ENCODE measurements at regions not wholly inside any gene's neighbourhood (a gene's known extent, or its start where the extent isn't known, plus 50 kb on each side); places are given as distances from the start of the nearest gene placed in this dataset.
"Not testable (repeated sequence)": the region's sequence is repeated elsewhere in the genome, so short reads cannot be mapped to it uniquely, and the experiment has no call there.

DNA sequence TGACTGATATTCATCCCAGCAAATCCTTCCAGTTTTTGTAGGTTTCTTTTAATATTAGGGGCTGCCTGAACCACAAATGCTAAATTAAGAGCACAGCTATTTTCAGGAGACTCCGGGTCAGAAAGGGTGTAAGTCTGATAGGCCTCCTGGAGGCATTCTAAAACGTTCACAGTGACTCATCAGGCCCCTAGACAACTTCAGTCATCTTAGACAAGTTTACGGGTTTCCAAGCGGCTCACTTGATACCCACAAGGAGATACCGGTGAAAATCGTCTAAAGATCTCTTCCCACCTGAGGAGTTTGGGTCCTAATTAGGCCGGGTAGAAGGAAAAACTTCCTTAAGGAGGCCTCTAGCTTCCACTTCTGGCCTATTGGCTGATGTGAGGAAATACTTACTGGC, 342.7 kb upstream of the USP9Y start:
- no peak for DNase-seq (ENCODE audit: low read depth in 1 of 2, low spot score in 1 of 2)

DNA sequence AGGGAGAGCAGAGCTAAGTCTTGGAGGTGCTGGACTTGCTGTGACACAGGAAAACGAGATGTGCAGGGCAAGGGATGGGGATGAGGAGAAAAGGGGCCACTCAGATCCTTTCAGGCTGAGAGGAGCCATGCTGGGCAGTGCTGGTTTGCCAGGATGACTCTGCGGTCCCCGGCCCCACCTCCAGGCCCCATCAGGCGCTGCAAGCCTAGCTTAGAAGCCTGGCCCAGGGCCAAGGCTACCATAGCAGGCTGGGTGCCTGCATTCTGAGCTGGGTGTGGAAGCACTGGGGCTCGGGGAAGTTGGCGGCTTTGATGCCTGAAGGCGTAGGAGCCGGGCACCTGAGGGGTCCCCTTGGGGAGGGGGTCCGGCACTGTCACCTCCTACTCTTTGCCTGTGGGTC, 341.2 kb upstream of the USP9Y start:
- DNase-seq (ENCODE audit: low read depth in 1 of 2, low spot score in 1 of 2): no peak

DNA sequence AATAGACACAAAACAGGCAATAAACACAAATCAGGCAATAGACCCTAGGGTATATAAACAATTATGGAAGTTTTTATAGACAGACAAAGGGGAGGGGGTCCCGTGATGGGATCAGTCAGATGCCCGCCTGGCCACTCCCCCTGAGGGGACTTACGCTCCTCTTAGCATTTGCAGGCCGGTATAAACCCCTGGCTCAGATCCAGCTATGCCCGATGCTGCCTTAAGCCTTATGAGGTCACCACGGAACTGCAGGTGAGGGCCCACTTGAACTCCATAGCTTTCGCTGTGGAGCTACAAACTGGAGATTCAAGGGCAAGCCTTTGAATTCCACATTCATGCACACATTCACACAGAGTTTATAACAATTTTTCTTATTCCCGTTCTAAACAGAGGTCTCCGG, 340.5 kb upstream of the USP9Y start:
- no peak for DNase-seq (ENCODE audit: low read depth in 1 of 2, low spot score in 1 of 2)

DNA sequence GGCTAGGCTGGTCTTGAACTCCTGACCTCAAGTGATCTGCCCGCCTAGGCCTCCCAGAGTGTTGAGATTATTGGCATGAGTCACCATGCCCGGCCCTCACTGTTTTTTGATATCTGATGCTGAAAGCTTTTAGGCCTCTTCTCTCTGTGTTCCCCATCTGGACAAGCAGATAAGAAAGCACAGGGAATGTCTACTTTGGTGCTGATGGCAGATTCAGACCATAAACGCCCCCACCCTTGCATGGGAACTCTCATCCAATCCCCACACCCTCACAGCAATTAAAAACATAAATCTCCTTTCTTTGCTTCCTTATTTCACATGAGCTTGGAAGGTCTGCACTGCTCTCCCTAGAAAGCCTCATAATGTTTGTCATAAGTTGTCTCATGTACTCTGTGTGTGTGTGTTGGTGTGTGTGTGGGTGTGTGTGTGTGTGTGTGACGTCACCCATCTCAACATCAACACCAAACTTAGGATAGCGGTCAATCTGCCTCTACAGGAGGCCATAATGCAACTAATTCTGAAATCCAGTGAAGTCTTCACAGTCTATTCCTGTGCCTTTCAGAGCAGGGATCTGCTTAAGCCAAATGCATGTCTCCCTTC, 335.6 kb upstream of the USP9Y start:
- no peak for DNase-seq (ENCODE audit: low read depth in 1 of 2, low spot score in 1 of 2)

DNA sequence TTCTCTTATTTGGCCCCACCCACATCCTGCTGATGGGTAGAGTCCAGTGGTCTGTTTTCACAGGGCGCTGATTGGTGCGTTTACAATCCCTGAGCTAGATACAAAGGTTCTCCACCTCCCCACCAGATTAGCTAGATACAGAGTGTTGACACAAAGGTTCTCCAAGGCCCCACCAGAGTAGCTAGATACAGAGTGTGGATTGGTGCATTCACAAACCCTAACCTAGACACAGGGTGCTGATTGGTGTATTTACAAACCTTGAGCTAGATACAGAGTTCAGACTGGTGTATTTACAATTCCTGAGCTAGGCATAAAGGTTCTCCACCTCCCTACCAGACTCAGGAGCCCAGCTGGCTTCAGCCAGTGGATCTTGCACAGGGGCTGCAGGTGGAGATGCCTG, 326.4 kb upstream of the USP9Y start:
- not testable (repeated sequence) for DNase-seq (ENCODE audit: low read depth in 1 of 2, low spot score in 1 of 2)

DNA sequence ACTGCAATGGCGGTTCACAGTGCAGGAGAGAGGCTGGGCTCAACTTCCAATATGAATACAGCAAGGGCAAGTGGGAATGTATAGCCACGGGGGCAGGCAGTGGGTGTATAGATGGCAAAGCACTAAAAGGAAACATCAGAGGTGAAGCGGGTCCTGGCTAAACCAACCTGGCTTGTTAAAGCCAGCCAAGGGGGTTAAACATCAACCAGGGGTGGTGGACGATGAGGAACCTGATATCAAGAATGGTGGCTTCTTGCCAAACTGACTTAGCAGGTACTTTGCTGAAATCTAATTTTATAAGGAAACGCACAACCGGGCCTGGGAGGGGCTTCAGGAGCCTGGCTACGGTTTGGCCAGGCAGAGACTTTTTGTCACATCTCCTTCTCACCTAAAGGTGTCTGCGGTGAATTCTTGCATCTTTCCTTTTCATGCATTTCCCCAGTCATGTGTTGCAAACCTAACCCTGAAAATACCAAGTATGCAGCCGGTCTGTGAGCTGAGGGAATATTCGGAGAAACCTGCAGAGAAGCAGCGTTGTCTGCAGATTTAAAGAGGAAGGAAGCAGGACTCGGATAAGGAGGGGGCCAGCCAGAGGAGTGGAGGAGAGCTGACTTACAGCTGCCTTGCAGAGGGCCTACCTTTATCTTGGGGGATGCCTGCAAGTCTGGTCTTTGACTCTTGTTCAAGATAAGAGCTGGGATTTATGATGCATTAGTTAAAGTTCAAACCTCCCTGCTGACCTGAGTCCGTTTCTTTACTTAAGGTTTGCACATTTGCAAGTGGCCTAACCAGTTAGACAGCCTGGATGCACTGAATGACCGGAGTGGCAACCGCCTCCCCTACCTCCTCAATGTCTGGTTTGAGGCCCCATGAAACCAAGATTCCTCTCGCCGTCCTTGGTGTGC, 309.1 kb upstream of the USP9Y start:
- DNase-seq (ENCODE audit: low read depth in 1 of 2, low spot score in 1 of 2): not testable (repeated sequence)

DNA sequence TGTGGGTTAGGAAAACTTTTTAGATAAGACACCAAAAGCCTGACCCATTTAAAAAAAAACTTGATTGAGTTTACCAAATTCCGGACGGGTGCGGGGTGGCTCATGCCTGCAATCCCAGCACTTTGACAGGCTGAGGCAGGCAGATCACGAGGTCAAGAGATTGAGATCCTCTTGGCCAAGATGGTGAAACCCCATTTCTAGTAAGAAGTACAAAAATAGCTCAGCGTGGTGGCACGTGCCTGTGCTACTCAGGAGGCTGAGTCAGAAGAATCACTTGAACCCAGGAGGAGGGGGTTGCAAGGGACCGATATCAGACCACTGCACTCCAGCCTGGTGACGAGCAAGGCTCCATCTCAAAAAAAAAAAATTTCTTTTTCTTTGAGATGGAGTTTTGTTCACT, 307.8 kb upstream of the USP9Y start:
- DNase-seq (ENCODE audit: low read depth in 1 of 2, low spot score in 1 of 2): no peak

DNA sequence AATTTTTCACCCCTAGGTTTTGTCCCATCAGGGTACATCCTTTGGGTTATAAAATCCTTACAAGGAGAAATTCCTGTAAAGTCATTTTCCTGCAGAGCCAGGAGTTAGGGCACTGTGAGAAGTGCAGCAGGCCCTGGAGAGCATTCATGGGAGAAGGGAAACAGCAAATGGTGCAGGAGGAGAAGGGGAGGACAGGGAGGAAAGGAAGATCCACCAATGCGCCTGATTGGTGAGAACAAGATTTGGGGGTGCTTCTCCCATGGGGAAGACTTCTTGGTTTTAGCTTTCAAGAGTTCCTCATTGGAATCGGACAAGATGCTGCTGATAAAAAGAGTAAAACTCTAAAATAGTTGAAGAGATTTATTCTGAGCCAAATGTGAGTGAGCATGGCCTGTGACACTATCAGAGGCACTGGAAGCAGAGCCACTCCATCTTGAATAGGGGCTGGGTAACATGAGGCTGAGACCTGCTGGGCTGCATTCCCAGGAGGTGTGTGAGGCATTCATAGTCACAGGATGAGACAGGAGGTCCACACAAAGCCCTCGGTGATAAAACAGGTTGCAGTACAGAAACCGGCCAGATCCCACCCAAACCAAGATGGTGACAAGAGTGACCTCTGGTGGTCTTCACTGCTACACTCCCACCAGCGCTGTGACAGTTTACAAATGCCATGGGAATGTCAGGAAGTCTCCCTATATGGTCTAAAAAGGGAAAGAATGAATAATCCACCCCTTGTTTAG, 305.5 kb upstream of the USP9Y start:
- DNase-seq (ENCODE audit: low read depth in 1 of 2, low spot score in 1 of 2): not testable (repeated sequence)

DNA sequence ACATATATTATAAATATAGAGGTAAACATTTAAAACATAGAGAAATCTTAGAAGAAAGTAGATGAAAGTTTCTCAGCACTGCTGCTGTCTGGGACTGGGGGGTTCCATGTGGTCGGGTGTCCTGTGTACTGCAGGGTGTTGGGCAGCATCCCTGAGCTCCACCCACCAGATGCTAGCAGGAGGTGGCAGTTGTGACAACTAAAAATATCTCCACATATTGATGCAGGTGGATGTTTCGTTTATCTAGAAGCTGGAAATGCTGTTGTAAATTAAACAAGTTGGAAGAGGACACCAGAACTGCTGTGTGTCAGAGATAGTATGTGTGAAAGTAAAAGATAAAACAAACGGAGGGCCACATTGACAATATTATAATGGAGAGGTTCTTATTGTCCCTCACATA, 297.1 kb upstream of the USP9Y start:
- no peak for DNase-seq (ENCODE audit: low read depth in 1 of 2, low spot score in 1 of 2)

DNA sequence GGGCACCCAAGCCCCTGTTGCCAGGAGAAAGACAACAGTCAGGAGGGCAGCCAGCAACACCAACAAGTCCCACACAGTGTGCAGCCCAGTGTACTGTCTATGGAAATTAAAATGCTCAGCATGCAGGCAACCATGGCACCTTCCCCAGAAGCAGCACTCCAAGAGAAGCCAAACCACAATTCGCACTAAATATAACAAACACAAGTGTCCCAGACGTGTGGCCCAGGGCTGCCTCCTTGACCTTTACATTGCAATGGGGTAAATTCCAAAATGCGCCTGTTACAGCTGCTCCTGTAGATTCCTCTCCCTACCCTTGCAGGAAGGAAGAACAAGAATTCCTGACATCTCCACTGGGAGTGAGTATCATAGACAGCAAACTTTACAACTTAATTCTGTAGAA, 292.8 kb upstream of the USP9Y start:
- DNase-seq (ENCODE audit: low read depth in 1 of 2, low spot score in 1 of 2): no peak

DNA sequence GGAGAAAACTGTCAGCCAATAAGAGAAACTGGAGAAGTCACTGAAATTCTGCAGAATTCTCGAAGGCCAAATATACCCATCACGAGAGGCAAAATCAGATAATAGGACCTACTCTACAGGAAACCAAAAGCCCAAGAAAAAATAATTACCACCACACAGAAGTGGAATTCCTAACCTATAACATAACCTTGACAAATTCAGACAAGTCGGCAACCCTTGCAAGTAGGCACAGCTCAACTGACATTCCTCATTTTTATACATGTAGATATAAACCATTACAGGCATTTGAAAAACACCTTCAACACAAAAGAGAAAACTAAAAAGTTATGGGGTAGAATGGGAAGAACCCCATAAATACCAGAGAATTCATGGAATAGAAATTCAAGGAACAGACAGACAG, 290.3 kb upstream of the USP9Y start:
- no peak for DNase-seq (ENCODE audit: low read depth in 1 of 2, low spot score in 1 of 2)

DNA sequence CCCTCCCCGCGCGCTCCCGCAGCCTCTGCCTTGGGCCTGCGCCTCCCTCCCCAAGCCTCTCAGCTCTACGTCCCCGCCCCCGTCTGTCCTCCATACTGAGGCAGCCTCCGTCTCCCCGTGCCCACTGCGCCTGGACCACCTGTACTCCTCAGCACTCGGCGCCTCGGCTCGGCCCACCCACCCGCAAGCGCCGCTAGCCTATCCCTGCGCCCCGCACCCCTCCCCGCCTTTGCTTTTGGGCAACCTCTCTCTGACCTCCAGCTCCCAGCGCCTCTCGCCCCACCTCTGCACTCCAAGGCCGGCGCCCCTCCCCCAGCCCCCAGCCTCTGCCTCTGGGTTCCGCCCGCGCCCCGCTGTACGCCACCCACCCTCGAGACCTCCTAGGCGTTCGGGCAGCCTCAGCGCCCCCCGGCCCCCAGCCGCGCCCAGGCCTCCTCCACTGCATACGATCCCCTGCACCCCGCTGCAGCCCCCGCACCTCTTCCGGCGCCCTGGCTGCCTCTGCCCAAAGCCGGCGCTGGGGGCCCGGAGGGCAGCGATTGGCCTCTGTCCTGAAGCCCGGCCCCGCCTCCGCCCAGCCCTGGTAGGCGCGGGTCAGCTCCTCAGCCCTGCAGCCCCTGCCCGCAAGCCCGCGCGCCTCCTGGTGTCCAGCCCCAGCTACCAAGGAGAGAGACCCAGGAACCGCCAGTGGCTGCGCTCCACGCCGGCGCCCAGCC, 279.8 kb upstream of the USP9Y start:
- no peak for DNase-seq (ENCODE audit: low read depth in 1 of 2, low spot score in 1 of 2)

DNA sequence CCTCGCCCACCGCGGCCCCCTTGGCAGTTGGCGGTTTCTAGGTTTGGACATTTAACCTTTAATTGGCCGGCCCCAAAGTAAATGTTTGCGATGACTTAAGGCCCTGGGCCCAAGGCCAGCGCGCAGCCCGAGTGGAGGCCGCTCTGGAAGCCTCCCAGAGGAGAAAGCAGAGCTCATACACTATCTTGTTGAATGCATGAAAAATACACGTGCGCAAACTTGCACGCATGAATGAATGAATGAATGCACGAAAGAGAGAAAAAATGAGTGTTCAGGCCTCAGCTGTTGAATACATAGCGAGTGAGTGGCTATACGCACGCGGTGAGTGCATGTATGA, 279.3 kb upstream of the USP9Y start:
- DNase-seq (ENCODE audit: low read depth in 1 of 2, low spot score in 1 of 2): no peak

DNA sequence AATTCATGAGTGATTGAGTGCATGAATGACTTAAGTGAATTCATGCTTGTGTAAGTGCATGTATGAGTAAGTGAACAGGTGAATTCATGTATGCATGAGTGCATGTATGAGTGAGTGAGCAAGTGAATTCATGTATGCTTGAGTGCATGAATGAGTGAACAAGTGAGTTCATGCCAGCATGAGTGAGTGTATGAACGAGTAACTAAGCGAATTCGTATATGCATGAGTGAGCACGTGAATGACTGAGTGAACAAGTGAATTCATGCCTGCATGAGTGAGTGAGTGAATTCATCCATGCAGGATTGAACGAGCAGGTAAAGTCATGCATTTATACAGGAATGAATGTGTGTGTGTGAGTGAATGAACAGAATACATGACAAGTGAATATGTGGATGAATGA, 278.5 kb upstream of the USP9Y start:
- DNase-seq (ENCODE audit: low read depth in 1 of 2, low spot score in 1 of 2): no peak

DNA sequence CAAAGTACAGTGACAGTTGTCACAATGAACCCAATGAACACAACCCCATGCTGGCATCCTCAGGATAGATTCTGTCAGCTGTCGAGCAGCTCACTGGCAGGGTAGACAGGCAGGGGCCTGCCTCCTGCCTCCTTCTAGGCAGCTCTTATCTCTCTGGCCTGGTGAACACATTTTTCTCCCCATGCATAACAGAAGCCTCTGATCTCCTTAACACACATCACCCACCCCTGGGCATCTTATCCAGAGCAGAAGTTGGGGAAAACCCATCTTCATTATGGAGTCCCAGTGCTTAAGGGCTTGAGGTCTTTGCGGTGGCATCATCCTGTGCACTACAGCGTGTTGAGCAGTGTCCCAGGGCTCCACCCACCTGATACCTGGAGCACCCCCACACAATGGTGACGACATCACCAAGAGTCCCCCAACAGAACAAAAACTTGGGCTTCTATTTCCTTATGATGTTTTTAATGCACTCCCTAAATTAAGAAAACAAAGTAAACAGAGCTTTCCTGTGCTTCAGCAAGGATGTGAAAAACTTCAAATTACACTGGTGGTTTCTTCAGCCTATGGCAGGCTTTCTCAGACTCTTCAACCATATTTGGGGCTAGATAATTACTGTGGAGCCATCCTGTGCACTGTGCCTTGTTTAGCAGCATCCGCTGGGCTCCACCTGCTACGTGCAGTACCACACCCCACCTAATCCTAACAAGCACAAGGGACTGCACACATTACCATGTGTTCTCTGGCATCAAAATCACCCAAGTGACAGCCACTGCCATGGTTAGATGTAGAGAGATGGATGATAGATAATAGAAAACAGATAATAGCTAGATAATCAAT, 277.4 kb upstream of the USP9Y start:
- DNase-seq (ENCODE audit: low read depth in 1 of 2, low spot score in 1 of 2): no peak

DNA sequence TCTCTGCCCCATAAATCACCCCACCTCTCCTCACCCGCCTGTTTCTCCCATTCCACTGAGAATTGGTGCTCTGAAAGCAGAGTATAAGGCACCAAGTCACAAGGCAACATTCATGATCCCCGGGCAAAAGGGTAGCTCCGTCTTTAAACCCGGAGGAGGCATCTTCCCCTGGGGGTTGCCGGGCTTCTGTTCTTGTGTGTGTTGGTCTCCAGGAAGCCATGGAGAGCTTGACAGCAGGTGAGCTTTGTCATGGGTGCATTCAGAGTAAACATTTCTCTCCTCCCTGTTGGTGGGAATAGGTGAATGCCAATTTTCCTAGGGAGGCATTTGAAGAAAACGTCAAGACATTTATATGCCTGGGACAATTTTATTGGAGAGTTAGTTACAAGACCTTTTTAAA, 275.5 kb upstream of the USP9Y start:
- no peak for DNase-seq (ENCODE audit: low read depth in 1 of 2, low spot score in 1 of 2)

DNA sequence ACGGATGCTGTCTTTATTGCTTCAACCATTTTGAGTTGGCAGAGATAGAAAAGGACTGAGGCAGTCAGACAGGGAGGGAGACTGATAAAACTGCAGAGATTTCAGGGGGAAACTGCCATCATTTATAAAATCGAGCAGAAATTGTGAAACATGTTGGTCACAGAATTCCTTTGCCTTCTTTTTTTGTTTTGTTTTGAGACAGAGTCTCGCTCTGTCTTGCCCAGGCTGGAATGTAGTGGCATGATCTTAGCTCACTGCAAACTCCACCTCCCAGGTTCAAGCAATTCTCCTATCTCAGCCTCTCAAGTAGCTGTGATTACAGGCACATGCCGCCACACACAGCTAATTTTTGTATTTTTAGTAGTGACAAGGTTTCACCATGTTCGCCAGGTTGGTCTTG, 273.7 kb upstream of the USP9Y start:
- DNase-seq (ENCODE audit: low read depth in 1 of 2, low spot score in 1 of 2): no peak

DNA sequence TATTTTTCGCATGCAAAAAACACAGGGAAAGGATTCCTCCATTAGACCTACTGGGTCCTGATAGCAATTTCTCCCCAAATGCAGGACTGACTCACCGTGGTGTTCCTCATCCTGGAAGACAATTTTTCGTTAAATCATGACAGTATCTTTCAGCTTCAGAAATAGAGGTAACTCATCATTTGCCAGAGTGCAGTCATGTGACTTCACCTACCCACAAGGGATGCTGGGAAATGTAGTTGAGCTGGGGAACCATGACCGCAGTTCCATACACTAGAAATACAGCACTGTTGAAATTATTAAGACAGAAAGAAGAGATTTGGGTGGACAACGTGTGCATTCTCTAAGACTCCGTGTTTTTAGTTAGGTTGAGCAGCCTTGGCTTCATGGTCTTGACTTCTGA, 269.5 kb upstream of the USP9Y start:
- no peak for DNase-seq (ENCODE audit: low read depth in 1 of 2, low spot score in 1 of 2)

DNA sequence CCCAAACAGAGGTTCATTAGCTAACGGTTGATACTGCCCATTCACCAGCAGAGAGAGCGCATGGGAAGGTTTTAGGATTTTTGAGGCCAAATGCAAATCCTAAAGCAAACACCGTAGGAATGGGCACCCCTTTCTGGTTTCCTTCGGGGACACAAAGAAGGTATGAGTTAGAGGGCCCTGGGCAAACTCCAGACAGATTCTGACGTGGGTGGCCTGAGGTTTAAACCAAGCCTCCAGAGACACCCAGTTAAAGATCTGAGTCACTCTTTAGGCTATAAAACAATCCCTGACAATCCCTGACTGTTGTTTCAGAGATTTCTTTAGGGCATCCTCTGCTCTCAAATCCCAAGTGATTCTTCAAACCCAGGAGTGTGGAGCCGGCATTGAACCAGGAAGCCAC, 262.2 kb upstream of the USP9Y start:
- DNase-seq (ENCODE audit: low read depth in 1 of 2, low spot score in 1 of 2): not testable (repeated sequence)

DNA sequence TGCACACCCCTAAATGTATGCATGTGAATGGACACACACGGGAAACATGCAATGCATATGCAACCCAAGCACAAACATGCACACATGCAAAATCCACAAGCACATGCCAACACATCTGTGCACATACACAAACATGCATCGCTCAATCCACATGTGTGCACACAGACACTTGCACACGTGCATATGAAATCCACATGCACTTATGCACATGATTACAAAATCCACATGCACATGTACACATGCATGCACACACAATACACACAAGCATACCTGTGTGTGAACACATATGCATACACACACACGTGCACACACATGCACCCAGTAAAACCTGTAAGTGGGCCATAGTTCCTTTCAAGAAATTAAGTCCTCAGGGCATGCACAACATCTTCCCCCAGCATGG, 256.8 kb upstream of the USP9Y start:
- DNase-seq (ENCODE audit: low read depth in 1 of 2, low spot score in 1 of 2): no peak
